K562 (cell line): ENCODE measurements at regions not wholly inside any gene's neighbourhood (a gene's known extent, or its start where the extent isn't known, plus 50 kb on each side); places are given as distances from the start of the nearest gene placed in this dataset.

Experiments
- ETV5 ChIP-seq: sonication (generic); formaldehyde crosslinking; IDR thresholded peaks from 2 replicates; pipeline ENCODE4 v1.4.0; 2020; ENCODE audit warnings: low read depth, mild to moderate bottlenecking, missing genetic modification reagents
- FOXK2 ChIP-seq, 2 experiments: fragments of 450-650 bp; IDR thresholded peaks in 1 of 2; conservative IDR thresholded peaks in 1 of 2; 2 replicates each; pipeline ENCODE4 v1.6.1; 2016; ENCODE audit warnings: low read depth in 2 of 2, mild to moderate bottlenecking in 1 of 2
- SMAD1 ChIP-seq: fragments of 150-350 bp; IDR thresholded peaks from 2 replicates; pipeline ENCODE4 v1.6.1; 2014; ENCODE audit warnings: low read length, low read depth; ENCODE audit not compliant: partially characterized antibody
- SMARCA4 ChIP-seq: fragments of 450-650 bp; IDR thresholded peaks from 2 replicates; pipeline ENCODE4 v1.6.1; 2016
- TBP ChIP-seq: optimal IDR thresholded peaks from 2 replicates; pipeline ENCODE3; 2011; ENCODE audit warnings: low read depth, low read length, improper control_type of control experiment
- ZNF695 ChIP-seq: fragments of 450-650 bp; formaldehyde crosslinking; IDR thresholded peaks from 2 replicates; pipeline ENCODE4 v1.4.0; 2020; ENCODE audit warnings: mild to moderate bottlenecking, moderate library complexity

DNA sequence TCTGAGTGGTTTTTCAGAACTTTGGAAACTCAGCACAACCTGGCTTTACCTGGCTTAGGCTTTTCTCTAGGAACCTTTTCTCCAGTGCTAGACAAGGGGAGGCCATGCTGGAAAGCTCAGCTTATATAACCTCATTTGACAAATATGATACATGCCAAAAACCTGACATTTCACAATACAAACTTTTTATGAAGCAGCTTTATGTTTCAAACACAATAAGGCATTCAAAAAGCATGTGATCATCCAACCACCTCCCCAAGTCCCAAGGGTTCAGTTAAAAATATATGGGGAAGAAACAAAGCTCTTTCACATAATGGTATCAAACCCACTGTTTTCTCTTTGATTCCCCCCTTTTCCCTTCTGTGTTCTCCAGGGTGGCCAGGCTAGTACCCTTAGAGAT, 63.7 kb downstream of the ZC3H11B start:
- TF ChIP-seq SMAD1 (no peak), ETV5 (no peak), SMARCA4 (no peak), FOXK2 (conservative IDR thresholded peaks at IDR 0.05 in 1 of 2, IDR thresholded peaks at IDR 0.05 in 1 of 2; ENCODE audit: low read depth in 2 of 2) (no peak), TBP (no peak), ZNF695 (CRISPR knock-in tag) (no peak)
